Endometrium (tissue), 2 donors: ENCODE measurements at regions not wholly inside any gene's neighbourhood (a gene's known extent, or its start where the extent isn't known, plus 50 kb on each side); places are given as distances from the start of the nearest gene placed in this dataset.
"Not testable (repeated sequence)": the region's sequence is repeated elsewhere in the genome, so short reads cannot be mapped to it uniquely, and the experiment has no call there.

Source experiments
- FAIRE-seq: peaks from 2 replicates; lab custom pipeline; 2012; peaks lifted over from hg19 to GRCh38; lab: Jason Lieb, UNC
- donor health status: control.
- donor health status: control.

DNA sequence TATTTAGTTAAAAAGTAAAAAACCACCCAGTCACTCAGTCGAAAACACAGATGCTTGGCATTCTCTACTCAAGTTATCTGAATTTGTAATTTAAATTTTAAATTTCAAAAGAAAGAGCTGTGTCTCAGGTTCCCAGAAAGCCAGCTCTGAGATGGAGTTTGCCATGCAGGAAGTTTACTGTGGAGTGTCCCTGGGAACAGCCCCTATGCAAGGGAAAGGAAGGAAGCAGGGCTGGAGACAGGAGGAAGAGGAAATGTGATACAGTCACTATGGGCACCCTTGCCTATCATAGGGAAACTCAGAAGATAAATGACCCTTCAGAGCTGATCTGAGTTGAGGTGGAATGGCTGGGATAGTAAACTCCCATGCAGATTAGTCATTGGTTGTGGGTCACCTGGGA lies 408.8 kb upstream of the ACTBL2 start:
- FAIRE-seq = no peak

GRCh38 chr5:57889558-57889957 lies 406.9 kb upstream of the ACTBL2 start:
- no peak for FAIRE-seq

- no peak for FAIRE-seq
Observed at GRCh38 chr5:57887851-57888621, 405.4 kb upstream of the ACTBL2 start.

- FAIRE-seq = no peak
Observed at GRCh38 chr5:57884346-57885102, 401.9 kb upstream of the ACTBL2 start.

GRCh38 chr5:57880216-57880615 lies 397.6 kb upstream of the ACTBL2 start:
- no peak for FAIRE-seq

- FAIRE-seq = no peak
Observed at GRCh38 chr5:57878301-57878722, 395.7 kb upstream of the ACTBL2 start.

- no peak for FAIRE-seq
Observed at GRCh38 chr5:57871496-57871895, 388.9 kb upstream of the ACTBL2 start.

- FAIRE-seq = not testable (repeated sequence)
Observed at GRCh38 chr5:57870267-57870666, 387.7 kb upstream of the ACTBL2 start.

- no peak for FAIRE-seq
Observed at GRCh38 chr5:57863661-57864060, 381.1 kb upstream of the ACTBL2 start.

GRCh38 chr5:57862942-57863341 lies 380.3 kb upstream of the ACTBL2 start:
- FAIRE-seq = no peak

- no peak for FAIRE-seq
Observed at GRCh38 chr5:57862471-57862911, 379.9 kb upstream of the ACTBL2 start.

GRCh38 chr5:57859626-57860025 lies 377.0 kb upstream of the ACTBL2 start:
- no peak for FAIRE-seq

GRCh38 chr5:57858905-57859304 lies 376.3 kb upstream of the ACTBL2 start:
- no peak for FAIRE-seq

- no peak for FAIRE-seq
Observed at GRCh38 chr5:57857696-57858095, 375.1 kb upstream of the ACTBL2 start.

- FAIRE-seq = no peak
Observed at GRCh38 chr5:57855831-57856230, 373.2 kb upstream of the ACTBL2 start.

- FAIRE-seq = no peak
Observed at GRCh38 chr5:57853929-57854697, 371.5 kb upstream of the ACTBL2 start.

DNA sequence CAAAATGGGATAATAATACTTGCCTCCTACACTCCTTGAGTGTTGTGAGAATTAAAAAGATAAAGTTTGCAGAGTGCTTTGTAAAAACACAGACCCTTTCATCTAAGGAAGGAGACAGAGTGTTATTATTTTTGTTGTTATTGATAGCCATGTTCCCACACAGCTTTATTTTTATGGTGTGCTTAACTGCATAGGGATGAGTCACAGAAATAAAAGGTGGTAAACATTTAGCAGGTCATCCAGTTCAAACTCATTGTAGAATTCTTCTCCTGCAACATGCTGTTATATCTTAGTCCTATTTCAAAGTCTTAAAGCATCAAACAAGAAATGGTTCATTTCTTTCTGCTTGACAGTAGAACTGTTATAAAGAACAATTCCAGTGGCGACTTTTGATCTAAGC lies 367.5 kb upstream of the ACTBL2 start:
- peak; percentile 95 for FAIRE-seq

GRCh38 chr5:57845025-57845424 lies 362.4 kb upstream of the ACTBL2 start:
- FAIRE-seq = no peak

DNA sequence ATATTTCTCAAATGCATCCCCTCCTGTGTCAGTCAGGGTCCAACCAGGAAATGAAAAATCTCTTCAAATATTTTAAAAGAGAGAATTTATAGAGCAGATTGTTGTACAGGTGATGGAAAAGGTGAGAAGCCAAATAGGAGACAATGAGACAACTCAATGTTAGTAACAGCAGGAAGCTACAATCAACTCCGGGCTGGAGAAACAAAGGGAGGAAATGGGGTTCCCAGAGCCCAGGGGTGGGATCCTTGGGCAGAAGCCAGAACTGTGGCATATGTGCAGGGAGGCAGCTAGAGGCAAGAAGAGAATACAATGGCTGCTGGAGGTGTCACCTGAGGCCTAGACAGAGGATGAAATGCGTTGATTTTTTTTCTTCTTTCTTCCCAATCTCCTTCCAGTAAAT lies 361.8 kb upstream of the ACTBL2 start:
- no peak for FAIRE-seq

DNA sequence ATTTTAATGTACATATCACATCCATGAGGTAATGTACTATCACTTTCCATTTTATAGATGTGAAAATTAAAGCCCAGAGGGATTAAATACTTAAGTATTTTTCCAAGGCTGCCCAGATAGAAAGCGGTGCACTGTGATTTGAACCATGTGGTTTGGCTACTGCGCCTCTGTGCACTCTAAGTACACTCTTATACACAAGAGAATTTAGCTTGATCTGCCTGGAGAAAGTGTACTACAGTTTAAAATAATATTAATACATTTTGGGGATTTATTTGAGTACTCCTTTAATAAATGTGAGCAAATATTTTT lies 360.4 kb upstream of the ACTBL2 start:
- no peak for FAIRE-seq

- no peak for FAIRE-seq
Observed at GRCh38 chr5:57842364-57843058, 359.9 kb upstream of the ACTBL2 start.

GRCh38 chr5:57841676-57842363 lies 359.2 kb upstream of the ACTBL2 start:
- FAIRE-seq = no peak
